HCT116 (cell line): ENCODE measurements at regions not wholly inside any gene's neighbourhood (a gene's known extent, or its start where the extent isn't known, plus 50 kb on each side); places are given as distances from the start of the nearest gene placed in this dataset.

ENCODE experiments used
- ATAC-seq: fragments of 200-7000 bp; cut with Tn5 transposase; 2 replicates; pipeline ENCODE4 v1.9.1; 2020; ENCODE audit warnings: mild to moderate bottlenecking, moderate library complexity
- BruUV-seq: library from RNA; stranded (reverse); fragments of 400-500 nt; replicated peaks from 2 replicates; lab custom pipeline; 2021; lab: Mats Ljungman, UMichigan
- CTCF ChIA-PET: fragments of 300-600 bp; sonication (Branson Sonifier 250); formaldehyde crosslinking; loops from one replicate; lab custom pipeline; 2021; ENCODE audit warnings: antibody characterized with exemption; lab: Charles Lee
- POLR2A ChIA-PET: fragments of 300-600, 350-600 bp; sonication (Branson Sonifier 250); formaldehyde crosslinking; loops from one replicate; lab custom pipeline; 2021; ENCODE audit warnings: antibody characterized with exemption; lab: Charles Lee
- RAD21 ChIA-PET, 2 experiments: fragments of 300-600 bp; sonication (Branson Sonifier 250); formaldehyde crosslinking; loops; one replicate each; lab custom pipeline; 2023; ENCODE audit warnings: low total read pairs in 2 of 2; ENCODE audit not compliant: uncharacterized antibody in 2 of 2, unreplicated experiment in 2 of 2, low non-redundant PET in 1 of 2; lab: Charles Lee
- DNase-seq: peaks from one replicate; pipeline ENCODE4 v3.0.0-alpha.2; 2010; ENCODE audit warnings: low read depth, low spot score
- H2AFZ ChIP-seq: fragments of 200-600 bp; shearing (Covaris generic), sonication (generic); 2 replicates; pipeline ENCODE4 v1.6.1; 2017; ENCODE audit warnings: low read depth, mixed run types, mixed read lengths, antibody characterized with exemption, low read length; ENCODE audit not compliant: poor library complexity, severe bottlenecking
- H3K27ac ChIP-seq: 2 replicates; pipeline ENCODE4 v1.5.1; 2012; ENCODE audit warnings: low read depth, low read length
- H3K27me3 ChIP-seq: fragments of 200-600 bp; sonication (generic); 2 replicates; pipeline ENCODE4 v1.6.1; 2016; ENCODE audit warnings: mixed run types, low read length, mixed read lengths; ENCODE audit not compliant: insufficient read depth
- H3K36me3 ChIP-seq, 2 experiments: fragments of 200-500 bp in 1 of 2; fragments of 200-600 bp in 1 of 2; sonication (Bioruptor generic) in 1 of 2; sonication (generic) in 1 of 2; 2 replicates each; pipeline versions ENCODE4 v1.5.1 to v1.6.1; 2014 to 2016; ENCODE audit warnings: low read length in 2 of 2, inconsistent platforms in 1 of 2, mixed read lengths in 1 of 2, mixed run types in 1 of 2; ENCODE audit not compliant: insufficient read depth in 2 of 2, control insufficient read depth in 1 of 2
- H3K4me1 ChIP-seq, 2 experiments: fragments of 200-600 bp in 1 of 2; sonication (generic) in 1 of 2; 2 replicates each; pipeline versions ENCODE4 v1.5.1 to v1.6.1; 2012 to 2017; ENCODE audit warnings: low read length in 2 of 2, inconsistent platforms in 1 of 2, mild to moderate bottlenecking in 1 of 2, mixed read lengths in 1 of 2, mixed run types in 1 of 2, moderate library complexity in 1 of 2; ENCODE audit not compliant: insufficient read depth in 2 of 2, control insufficient read depth in 1 of 2
- H3K4me2 ChIP-seq: fragments of 200-600 bp; sonication (generic); 2 replicates; pipeline ENCODE4 v1.6.1; 2017; ENCODE audit warnings: mixed run types, low read length, mixed read lengths
- H3K4me3 ChIP-seq, 2 experiments: fragments of 200-600 bp in 1 of 2; sonication (generic) in 1 of 2; replicated peaks in 1 of 2; 2 replicates each; pipeline ENCODE4 v1.5.1; 2011 to 2016; ENCODE audit warnings: low read length in 2 of 2, control low read depth in 1 of 2, low read depth in 1 of 2, mild to moderate bottlenecking in 1 of 2, mixed read lengths in 1 of 2, mixed run types in 1 of 2
- H3K79me2 ChIP-seq: fragments of 200-600 bp; sonication (generic); 2 replicates; pipeline ENCODE4 v1.6.1; 2017; ENCODE audit warnings: mild to moderate bottlenecking, mixed run types, low read length, moderate library complexity, mixed read lengths; ENCODE audit not compliant: insufficient read depth
- H3K9ac ChIP-seq: fragments of 200-600 bp; sonication (generic); 2 replicates; pipeline ENCODE4 v1.6.1; 2016; ENCODE audit warnings: low read length, mixed read lengths
- H3K9me2 ChIP-seq: fragments of 200-600 bp; sonication (generic), shearing (Covaris generic); 2 replicates; pipeline ENCODE4 v1.6.1; 2017; ENCODE audit warnings: mixed run types, mild to moderate bottlenecking, moderate library complexity; ENCODE audit not compliant: insufficient read depth
- H3K9me3 ChIP-seq, 2 experiments: fragments of 200-500 bp in 1 of 2; fragments of 200-600 bp in 1 of 2; sonication (Bioruptor generic) in 1 of 2; sonication (generic) in 1 of 2; 2 replicates each; pipeline ENCODE4 v1.6.1; 2014 to 2017; ENCODE audit warnings: low read length in 2 of 2, mixed read lengths in 2 of 2, inconsistent platforms in 1 of 2, low read depth in 1 of 2, mild to moderate bottlenecking in 1 of 2, mixed run types in 1 of 2, moderate library complexity in 1 of 2; ENCODE audit not compliant: control insufficient read depth in 1 of 2, insufficient read depth in 1 of 2
- H4K20me1 ChIP-seq: fragments of 200-600 bp; sonication (generic), shearing (Covaris generic); 2 replicates; pipeline ENCODE4 v1.6.1; 2017; ENCODE audit warnings: mixed run types, mild to moderate bottlenecking, moderate library complexity; ENCODE audit not compliant: insufficient read depth
- ATF3 ChIP-seq: IDR thresholded peaks from 2 replicates; pipeline ENCODE4 v1.6.1; 2012
- CBX3 ChIP-seq: IDR thresholded peaks from 2 replicates; pipeline ENCODE4 v1.6.1; 2012; ENCODE audit warnings: low read depth
- CEBPB ChIP-seq: IDR thresholded peaks from 2 replicates; pipeline ENCODE4 v1.6.1; 2012; ENCODE audit warnings: low read depth
- EGR1 ChIP-seq: IDR thresholded peaks from 2 replicates; pipeline ENCODE4 v1.6.1; 2012; ENCODE audit warnings: low read depth
- ELF1 ChIP-seq: IDR thresholded peaks from 2 replicates; pipeline ENCODE4 v1.6.1; 2012; ENCODE audit warnings: low read depth, borderline replicate concordance
- EZH2phosphoT487 ChIP-seq: fragments of 200-600 bp; IDR thresholded peaks from 2 replicates; pipeline ENCODE4 v1.6.1; 2018; ENCODE audit warnings: antibody characterized with exemption, borderline replicate concordance
- FOSL1 ChIP-seq: IDR thresholded peaks from 2 replicates; pipeline ENCODE4 v1.6.1; 2012; ENCODE audit warnings: low read depth
- JUND ChIP-seq: IDR thresholded peaks from 2 replicates; pipeline ENCODE4 v1.6.1; 2012
- POLR2A ChIP-seq: IDR thresholded peaks from 2 replicates; pipeline ENCODE4 v1.7.0; 2011; ENCODE audit warnings: borderline replicate concordance; ENCODE audit not compliant: insufficient read depth, insufficient read length; ENCODE audit errors: extremely low read depth
- POLR2AphosphoS5 ChIP-seq: IDR thresholded peaks from 2 replicates; pipeline ENCODE4 v1.6.1; 2011; ENCODE audit warnings: mild to moderate bottlenecking, low read depth, low read length, moderate library complexity
- RAD21 ChIP-seq: IDR thresholded peaks from 2 replicates; pipeline ENCODE4 v1.6.1; 2012; ENCODE audit warnings: low read depth, mild to moderate bottlenecking
- REST ChIP-seq: IDR thresholded peaks from 2 replicates; pipeline ENCODE4 v1.6.1; 2012; ENCODE audit warnings: low read depth
- SIN3A ChIP-seq: IDR thresholded peaks from 2 replicates; pipeline ENCODE4 v1.6.1; 2012; ENCODE audit warnings: low read depth
- SP1 ChIP-seq: IDR thresholded peaks from 2 replicates; pipeline ENCODE4 v1.6.1; 2012; ENCODE audit warnings: low read depth
- SRF ChIP-seq: IDR thresholded peaks from 2 replicates; pipeline ENCODE4 v1.6.1; 2012; ENCODE audit warnings: low read depth
- TCF7L2 ChIP-seq: IDR thresholded peaks from 2 replicates; pipeline ENCODE4 v1.7.0; 2011; ENCODE audit warnings: borderline replicate concordance, inconsistent platforms; ENCODE audit not compliant: insufficient read depth, insufficient read length; ENCODE audit errors: extremely low read depth
- ZFX ChIP-seq: fragments of 450-650 bp; IDR thresholded peaks from 2 replicates; pipeline ENCODE4 v1.6.1; 2017
- intact Hi-C: fragments of 100-400 bp; cut with micrococcal nuclease; formaldehyde crosslinking; loops from 2 replicates; pipeline ENCODE4 v1.10.0; 2022

GRCh38 chr12:23098517-23098916 lies 473.5 kb downstream of the ETNK1 start:
- Histone ChIP-seq H3K4me1 (no peaks in the 10 kb centered on the region), H3K27ac (no peak overlapping the region), H2AFZ (no peak overlapping the region), H3K9me2 (no peaks in the 10 kb centered on the region), H3K9ac (no peak overlapping the region), H3K9me3 (peaks cover 0 to 14% of the 10 kb centered on the region in 2 experiments; a peak in 2 of 4 replicates), H3K4me2 (no peak overlapping the region), H3K79me2 (no peaks in the 10 kb centered on the region), H3K27me3 (no peaks in the 10 kb centered on the region), H4K20me1 (no peaks in the 10 kb centered on the region), H3K4me3 (no peak overlapping the region), H3K36me3 (no peaks in the 10 kb centered on the region)
- no TSS peak for BruUV-seq
- ATAC-seq (no peak), DNase-seq (no peak)
- TF ChIP-seq EZH2phosphoT487 = no peak
- TF ChIP-seq ATF3 = no peak
- TF ChIP-seq JUND = no peak
- TF ChIP-seq POLR2AphosphoS5 = no peak
- TF ChIP-seq SP1 = no peak
- no peak for TF ChIP-seq CEBPB
- TF ChIP-seq CBX3 = no peak
- TF ChIP-seq POLR2A = no peak
- TF ChIP-seq ZFX = no peak
- TF ChIP-seq FOSL1 = no peak
- TF ChIP-seq EGR1 = no peak
- TF ChIP-seq REST = no peak
- TF ChIP-seq RAD21 = no peak
- no peak for TF ChIP-seq ELF1
- no peak for TF ChIP-seq TCF7L2
- TF ChIP-seq SIN3A = no peak
- TF ChIP-seq SRF = no peak
- POLR2A ChIA-PET = no interaction called here
- RAD21 ChIA-PET = no interaction called here
- CTCF ChIA-PET = no interaction called here
- intact Hi-C loops = no loop called here
